Karpas-422 (cell line): ENCODE measurements at regions not wholly inside any gene's neighbourhood (a gene's known extent, or its start where the extent isn't known, plus 50 kb on each side); places are given as distances from the start of the nearest gene placed in this dataset.
A peak's percentile ranks its signal among the peaks of the same experiment; 100 is the strongest.
"Not testable (repeated sequence)": the region's sequence is repeated elsewhere in the genome, so short reads cannot be mapped to it uniquely, and the experiment has no call there.

Experiments
- DNase-seq: peaks from one replicate; pipeline ENCODE4 v3.0.0-alpha.2; 2015
- H2AFZ ChIP-seq: fragments of 200-600 bp; sonication (generic); 2 replicates; pipeline ENCODE4 v1.6.1; 2014; ENCODE audit warnings: antibody characterized with exemption, low read length, mixed read lengths
- H3K27ac ChIP-seq: fragments of 200-600 bp; sonication (generic); 2 replicates; pipeline ENCODE4 v1.5.1; 2014; ENCODE audit warnings: mild to moderate bottlenecking, low read length, moderate library complexity
- H3K27me3 ChIP-seq: fragments of 200-600 bp; sonication (generic); 2 replicates; pipeline ENCODE4 v1.6.1; 2014; ENCODE audit warnings: low read length, mixed read lengths
- H3K36me3 ChIP-seq: fragments of 200-600 bp; sonication (generic); 2 replicates; pipeline ENCODE4 v1.6.1; 2014; ENCODE audit warnings: low read length, mixed read lengths; ENCODE audit not compliant: insufficient read depth
- H3K4me1 ChIP-seq: fragments of 200-600 bp; sonication (generic); 2 replicates; pipeline ENCODE4 v1.6.1; 2014; ENCODE audit warnings: mild to moderate bottlenecking, low read length, mixed read lengths
- H3K4me2 ChIP-seq: fragments of 200-600 bp; sonication (generic); 2 replicates; pipeline ENCODE4 v1.6.1; 2014; ENCODE audit warnings: low read length, low read depth, mild to moderate bottlenecking; ENCODE audit not compliant: poor library complexity, severe bottlenecking
- H3K4me3 ChIP-seq: fragments of 200-600 bp; sonication (generic); 2 replicates; pipeline ENCODE4 v1.5.1; 2014; ENCODE audit warnings: mild to moderate bottlenecking, antibody characterized with exemption, low read length, mixed read lengths
- H3K79me2 ChIP-seq: fragments of 200-600 bp; sonication (generic); 2 replicates; pipeline ENCODE4 v1.6.1; 2014; ENCODE audit warnings: mild to moderate bottlenecking, low read length, mixed read lengths
- H3K9ac ChIP-seq: fragments of 200-600 bp; sonication (generic); 2 replicates; pipeline ENCODE4 v1.6.0; 2014; ENCODE audit warnings: low read length
- H3K9me2 ChIP-seq: fragments of 200-600 bp; sonication (generic), shearing (Covaris generic); replicated peaks from 2 replicates; pipeline ENCODE4 v1.6.0; 2014; ENCODE audit warnings: mild to moderate bottlenecking, low read length, moderate library complexity; ENCODE audit not compliant: insufficient read depth
- H3K9me3 ChIP-seq: fragments of 300-700, 200-600 bp; sonication (generic); 2 replicates; pipeline ENCODE4 v1.6.1; 2014; ENCODE audit warnings: low read length, mixed read lengths
- H4K20me1 ChIP-seq: fragments of 200-600 bp; sonication (generic); 2 replicates; pipeline ENCODE4 v1.6.1; 2014; ENCODE audit warnings: mild to moderate bottlenecking, antibody characterized with exemption, low read length, low read depth; ENCODE audit not compliant: insufficient read depth

- Histone ChIP-seq H3K4me3 (no peak overlapping the region), H3K9ac (no peak overlapping the region), H3K9me3 (peaks cover 49% of the 10 kb centered on the region), H3K27me3 (no peaks in the 10 kb centered on the region), H3K79me2 (no peaks in the 10 kb centered on the region), H3K36me3 (no peaks in the 10 kb centered on the region), H3K4me2 (no peak overlapping the region), H2AFZ (no peak overlapping the region), H3K9me2 (no peaks in the 10 kb centered on the region), H3K27ac (no peak overlapping the region), H3K4me1 (no peaks in the 10 kb centered on the region), H4K20me1 (no peaks in the 10 kb centered on the region)
- no peak for DNase-seq
Observed at GRCh38 chr18:71238974-71239624, 950.3 kb downstream of the SOCS6 start.

GRCh38 chr18:71237641-71238040 lies 948.8 kb downstream of the SOCS6 start:
- no peak for DNase-seq
- no peak overlapping the region for H3K27ac ChIP-seq
- H2AFZ ChIP-seq, result no peak overlapping the region
- no peaks in the 10 kb centered on the region for H3K36me3 ChIP-seq
- H3K79me2 ChIP-seq, result no peaks in the 10 kb centered on the region
- H4K20me1 ChIP-seq, result no peaks in the 10 kb centered on the region
- no peak overlapping the region for H3K4me3 ChIP-seq
- no peaks in the 10 kb centered on the region for H3K4me1 ChIP-seq
- peaks cover 48% of the 10 kb centered on the region for H3K9me3 ChIP-seq
- no peak overlapping the region for H3K9ac ChIP-seq
- H3K9me2 ChIP-seq, result no peaks in the 10 kb centered on the region
- no peaks in the 10 kb centered on the region for H3K27me3 ChIP-seq
- H3K4me2 ChIP-seq, result no peak overlapping the region

GRCh38 chr18:71233177-71233576 lies 944.3 kb downstream of the SOCS6 start:
- no peaks in the 10 kb centered on the region for H3K79me2 ChIP-seq
- no peaks in the 10 kb centered on the region for H3K27me3 ChIP-seq
- H3K36me3 ChIP-seq, result no peaks in the 10 kb centered on the region
- no peaks in the 10 kb centered on the region for H4K20me1 ChIP-seq
- no peaks in the 10 kb centered on the region for H3K9me2 ChIP-seq
- no peak overlapping the region for H3K4me3 ChIP-seq
- no peak for DNase-seq
- no peak overlapping the region for H3K27ac ChIP-seq
- no peak overlapping the region for H2AFZ ChIP-seq
- H3K4me2 ChIP-seq, result no peak overlapping the region
- H3K9me3 ChIP-seq, result peaks cover 35% of the 10 kb centered on the region
- H3K9ac ChIP-seq, result no peak overlapping the region
- H3K4me1 ChIP-seq, result no peaks in the 10 kb centered on the region

GRCh38 chr18:71223486-71223885 lies 934.6 kb downstream of the SOCS6 start:
- H3K4me2 ChIP-seq, result no peak overlapping the region
- no peak overlapping the region for H3K4me3 ChIP-seq
- DNase-seq, result no peak
- H4K20me1 ChIP-seq, result no peaks in the 10 kb centered on the region
- no peak overlapping the region for H3K9ac ChIP-seq
- no peak overlapping the region for H3K27ac ChIP-seq
- H3K27me3 ChIP-seq, result no peaks in the 10 kb centered on the region
- H3K9me2 ChIP-seq, result no peaks in the 10 kb centered on the region
- H3K4me1 ChIP-seq, result no peaks in the 10 kb centered on the region
- peaks cover 25% of the 10 kb centered on the region for H3K9me3 ChIP-seq
- no peak overlapping the region for H2AFZ ChIP-seq
- H3K36me3 ChIP-seq, result no peaks in the 10 kb centered on the region
- no peaks in the 10 kb centered on the region for H3K79me2 ChIP-seq

GRCh38 chr18:71221405-71221804 lies 932.6 kb downstream of the SOCS6 start:
- DNase-seq, result no peak
- Histone ChIP-seq H3K9me2 (0 out of 2 replicates have a peak, but pooled peaks cover 4% of the 10 kb centered on the region), H3K9me3 (peaks cover 32% of the 10 kb centered on the region), H3K9ac (no peak overlapping the region), H3K4me3 (no peak overlapping the region), H3K27me3 (no peaks in the 10 kb centered on the region), H3K4me1 (no peaks in the 10 kb centered on the region), H2AFZ (no peak overlapping the region), H3K27ac (no peak overlapping the region), H4K20me1 (no peaks in the 10 kb centered on the region), H3K79me2 (no peaks in the 10 kb centered on the region), H3K36me3 (no peaks in the 10 kb centered on the region), H3K4me2 (no peak overlapping the region)

- H3K4me1 ChIP-seq, H3K9me2 ChIP-seq, H2AFZ ChIP-seq, H4K20me1 ChIP-seq, H3K27me3 ChIP-seq, H3K27ac ChIP-seq, DNase-seq, H3K4me3 ChIP-seq, H3K4me2 ChIP-seq, H3K36me3 ChIP-seq, H3K9ac ChIP-seq, H3K79me2 ChIP-seq: not testable (repeated sequence)
- H3K9me3 ChIP-seq, result peaks cover 27% of the 10 kb centered on the region
Observed at GRCh38 chr18:71212739-71213138, 923.9 kb downstream of the SOCS6 start.

GRCh38 chr18:71212222-71212621 lies 923.4 kb downstream of the SOCS6 start:
- no peak for DNase-seq
- no peak overlapping the region for H2AFZ ChIP-seq
- peaks cover 31% of the 10 kb centered on the region for H3K9me3 ChIP-seq
- no peak overlapping the region for H3K4me2 ChIP-seq
- no peak overlapping the region for H3K9ac ChIP-seq
- no peaks in the 10 kb centered on the region for H3K79me2 ChIP-seq
- no peak overlapping the region for H3K4me3 ChIP-seq
- no peaks in the 10 kb centered on the region for H3K9me2 ChIP-seq
- H3K27ac ChIP-seq, result no peak overlapping the region
- no peaks in the 10 kb centered on the region for H3K36me3 ChIP-seq
- no peaks in the 10 kb centered on the region for H3K27me3 ChIP-seq
- no peaks in the 10 kb centered on the region for H3K4me1 ChIP-seq
- no peaks in the 10 kb centered on the region for H4K20me1 ChIP-seq

- Histone ChIP-seq H3K27me3 (no peaks in the 10 kb centered on the region), H4K20me1 (no peaks in the 10 kb centered on the region), H3K9me3 (peaks cover 30% of the 10 kb centered on the region), H2AFZ (no peak overlapping the region), H3K9ac (no peak overlapping the region), H3K4me1 (no peaks in the 10 kb centered on the region), H3K9me2 (no peaks in the 10 kb centered on the region), H3K27ac (no peak overlapping the region), H3K4me3 (no peak overlapping the region), H3K79me2 (no peaks in the 10 kb centered on the region), H3K36me3 (no peaks in the 10 kb centered on the region), H3K4me2 (no peak overlapping the region)
- peak; percentile 5 for DNase-seq
Observed at GRCh38 chr18:71209944-71210343, 921.1 kb downstream of the SOCS6 start.
